MM.1S (cell line): ENCODE measurements at regions not wholly inside any gene's neighbourhood (a gene's known extent, or its start where the extent isn't known, plus 50 kb on each side); places are given as distances from the start of the nearest gene placed in this dataset.

ENCODE experiments used
- DNase-seq: peaks from one replicate; pipeline ENCODE4 v3.0.0-alpha.2; 2015
- H2AFZ ChIP-seq: fragments of 300-600 bp; sonication (generic); 2 replicates; pipeline ENCODE4 v1.6.0; 2016; ENCODE audit warnings: antibody characterized with exemption, low read length
- H3F3A ChIP-seq: fragments of 300-600 bp; sonication (generic); 2 replicates; pipeline ENCODE4 v1.6.1; 2016; ENCODE audit warnings: mild to moderate bottlenecking, antibody characterized with exemption, low read length, moderate library complexity, mixed read lengths; ENCODE audit not compliant: insufficient read depth
- H3K27ac ChIP-seq: fragments of 300-600 bp; sonication (generic); 2 replicates; pipeline ENCODE4 v1.5.1; 2016; ENCODE audit warnings: mild to moderate bottlenecking, low read length
- H3K27me3 ChIP-seq: fragments of 300-600 bp; sonication (generic); replicated peaks from 2 replicates; pipeline ENCODE4 v1.6.0; 2016; ENCODE audit warnings: low read length; ENCODE audit not compliant: insufficient read depth
- H3K36me3 ChIP-seq: fragments of 300-600 bp; sonication (generic); replicated peaks from 2 replicates; pipeline ENCODE4 v1.6.1; 2016; ENCODE audit warnings: mild to moderate bottlenecking, low read length, mixed read lengths; ENCODE audit not compliant: insufficient read depth
- H3K4me1 ChIP-seq: fragments of 300-600 bp; sonication (generic); 2 replicates; pipeline ENCODE4 v1.6.1; 2016; ENCODE audit warnings: low read length, mixed read lengths
- H3K4me2 ChIP-seq: fragments of 300-600 bp; sonication (generic); 2 replicates; pipeline ENCODE4 v1.6.0; 2016; ENCODE audit warnings: low read depth, low read length
- H3K4me3 ChIP-seq: fragments of 300-600 bp; sonication (generic); 2 replicates; pipeline ENCODE4 v1.5.1; 2016; ENCODE audit warnings: low read length, mixed read lengths
- H3K79me2 ChIP-seq: fragments of 300-600 bp; sonication (generic); 2 replicates; pipeline ENCODE4 v1.6.1; 2016; ENCODE audit warnings: mixed run types, low read length, mixed read lengths
- H3K9ac ChIP-seq: fragments of 300-600 bp; sonication (generic); 2 replicates; pipeline ENCODE4 v1.6.1; 2016; ENCODE audit warnings: low read length, mixed read lengths
- H3K9me2 ChIP-seq: fragments of 300-600 bp; sonication (generic); replicated peaks from 2 replicates; pipeline ENCODE4 v1.6.1; 2016; ENCODE audit warnings: mild to moderate bottlenecking, low read length, mixed read lengths; ENCODE audit not compliant: insufficient read depth
- H3K9me3 ChIP-seq: fragments of 300-600 bp; sonication (generic); replicated peaks from 2 replicates; pipeline ENCODE4 v1.6.1; 2016; ENCODE audit warnings: mild to moderate bottlenecking, low read length, mixed read lengths; ENCODE audit not compliant: insufficient read depth
- H4K20me1 ChIP-seq: fragments of 300-600 bp; sonication (generic); 2 replicates; pipeline ENCODE4 v1.6.1; 2016; ENCODE audit warnings: mild to moderate bottlenecking, low read length, moderate library complexity, mixed read lengths; ENCODE audit not compliant: insufficient read depth
- EZH2 ChIP-seq: fragments of 300-600 bp; sonication (generic); optimal IDR thresholded peaks from 2 replicates; pipeline ENCODE3; 2017; ENCODE audit warnings: low read depth, mild to moderate bottlenecking, antibody characterized with exemption, low read length, mixed read lengths
- EZH2phosphoT487 ChIP-seq: fragments of 300-600 bp; sonication (generic); IDR thresholded peaks from 2 replicates; pipeline ENCODE4 v1.6.1; 2018; ENCODE audit warnings: antibody characterized with exemption, low read length
- TF ChIP-seq, protein P1 (sequence below): fragments of 300-600 bp; sonication (generic); IDR thresholded peaks from 2 replicates; pipeline ENCODE4 v1.5.1; 2016; ENCODE audit warnings: antibody characterized with exemption, low read length, mixed read lengths

DNA sequence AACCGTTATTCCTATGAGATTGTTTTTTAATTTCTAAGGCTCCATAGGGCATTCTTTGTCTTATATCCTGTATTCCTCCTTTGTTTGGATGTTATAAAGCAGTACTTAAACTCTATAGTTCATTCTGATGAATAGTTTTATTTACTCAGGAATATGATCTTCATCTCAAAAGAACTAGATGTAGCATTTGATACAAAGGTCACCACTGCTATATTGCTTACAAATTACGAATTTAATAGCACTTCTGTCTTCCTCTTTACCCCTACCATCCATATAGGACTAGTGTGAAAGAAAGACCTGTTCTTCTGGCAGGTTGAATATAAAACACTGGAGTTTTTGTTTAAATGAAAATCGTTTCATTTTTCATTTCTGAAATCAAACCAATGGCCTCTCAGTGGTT, 468.1 kb upstream of the CXADR start:
- Histone ChIP-seq H3K9ac (no peak overlapping the region), H3K36me3 (no peaks in the 10 kb centered on the region), H3K9me2 (no peaks in the 10 kb centered on the region), H3K4me2 (no peak overlapping the region), H3K27me3 (no peaks in the 10 kb centered on the region), H2AFZ (no peak overlapping the region), H3K4me1 (no peaks in the 10 kb centered on the region), H3F3A (no peaks in the 10 kb centered on the region), H3K79me2 (no peaks in the 10 kb centered on the region), H4K20me1 (no peaks in the 10 kb centered on the region), H3K4me3 (no peak overlapping the region), H3K9me3 (no peaks in the 10 kb centered on the region), H3K27ac (no peak overlapping the region)
- DNase-seq: no peak
- TF ChIP-seq, protein P1, sequence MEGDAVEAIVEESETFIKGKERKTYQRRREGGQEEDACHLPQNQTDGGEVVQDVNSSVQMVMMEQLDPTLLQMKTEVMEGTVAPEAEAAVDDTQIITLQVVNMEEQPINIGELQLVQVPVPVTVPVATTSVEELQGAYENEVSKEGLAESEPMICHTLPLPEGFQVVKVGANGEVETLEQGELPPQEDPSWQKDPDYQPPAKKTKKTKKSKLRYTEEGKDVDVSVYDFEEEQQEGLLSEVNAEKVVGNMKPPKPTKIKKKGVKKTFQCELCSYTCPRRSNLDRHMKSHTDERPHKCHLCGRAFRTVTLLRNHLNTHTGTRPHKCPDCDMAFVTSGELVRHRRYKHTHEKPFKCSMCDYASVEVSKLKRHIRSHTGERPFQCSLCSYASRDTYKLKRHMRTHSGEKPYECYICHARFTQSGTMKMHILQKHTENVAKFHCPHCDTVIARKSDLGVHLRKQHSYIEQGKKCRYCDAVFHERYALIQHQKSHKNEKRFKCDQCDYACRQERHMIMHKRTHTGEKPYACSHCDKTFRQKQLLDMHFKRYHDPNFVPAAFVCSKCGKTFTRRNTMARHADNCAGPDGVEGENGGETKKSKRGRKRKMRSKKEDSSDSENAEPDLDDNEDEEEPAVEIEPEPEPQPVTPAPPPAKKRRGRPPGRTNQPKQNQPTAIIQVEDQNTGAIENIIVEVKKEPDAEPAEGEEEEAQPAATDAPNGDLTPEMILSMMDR: no peak
- no peak for TF ChIP-seq EZH2
- TF ChIP-seq EZH2phosphoT487: no peak

DNA sequence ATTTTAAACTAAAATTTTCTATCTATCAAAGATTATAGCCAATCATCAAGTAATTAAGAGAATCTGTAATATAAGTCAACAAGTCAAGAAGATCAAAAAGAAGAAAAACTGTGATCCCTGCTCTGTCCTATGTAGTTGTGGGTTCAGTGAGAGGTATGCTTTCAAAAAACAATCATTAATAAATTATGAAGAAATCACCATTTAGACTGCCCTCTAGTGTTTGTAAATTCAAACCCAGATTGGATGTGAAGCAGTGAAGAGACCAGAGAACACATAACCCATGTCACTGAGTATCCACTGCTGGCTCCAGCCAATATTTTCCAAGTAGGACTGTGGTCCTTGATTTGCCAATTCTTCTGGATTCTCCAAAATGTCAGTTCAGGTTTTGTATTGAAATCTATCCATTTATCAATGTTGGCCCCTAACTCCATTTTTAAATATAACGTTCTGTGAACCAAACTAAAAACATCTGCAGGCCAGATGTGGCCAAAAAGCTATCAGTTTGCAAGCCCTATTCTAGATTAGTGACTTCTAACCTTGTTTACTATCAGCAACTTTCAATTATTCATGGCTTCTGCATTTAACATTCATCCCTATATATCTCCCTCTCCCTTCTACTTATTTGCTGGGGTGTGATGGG, 467.5 kb upstream of the CXADR start:
- Histone ChIP-seq H3K27ac (no peak overlapping the region), H3F3A (no peaks in the 10 kb centered on the region), H3K4me2 (no peak overlapping the region), H4K20me1 (no peaks in the 10 kb centered on the region), H2AFZ (no peak overlapping the region), H3K9ac (no peak overlapping the region), H3K79me2 (no peaks in the 10 kb centered on the region), H3K36me3 (no peaks in the 10 kb centered on the region), H3K9me3 (no peaks in the 10 kb centered on the region), H3K27me3 (no peaks in the 10 kb centered on the region), H3K9me2 (no peaks in the 10 kb centered on the region), H3K4me1 (no peaks in the 10 kb centered on the region), H3K4me3 (no peak overlapping the region)
- peak; percentile 17 for DNase-seq
- TF ChIP-seq EZH2phosphoT487 (no peak), EZH2 (no peak)
- TF ChIP-seq, protein P1: peak; percentile 49

DNA sequence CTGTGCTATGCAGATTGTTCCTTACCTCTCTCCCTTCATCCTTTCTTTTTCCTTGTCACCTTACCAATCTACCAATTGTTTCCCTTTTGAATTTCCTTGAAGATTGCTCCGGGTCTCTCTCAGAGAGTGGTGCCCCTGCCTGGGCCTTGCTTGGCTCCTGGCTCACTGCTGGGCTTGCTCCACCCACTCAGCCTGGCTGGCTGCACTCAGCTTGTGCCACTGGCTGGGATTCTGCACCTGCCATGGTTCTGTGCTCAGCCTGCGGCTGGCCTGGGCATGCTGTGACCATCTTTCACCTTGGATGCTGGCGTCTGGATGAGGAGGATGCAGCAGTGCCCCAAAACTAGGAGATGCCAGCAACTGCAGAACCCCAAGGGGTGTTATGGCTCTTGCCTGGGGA, 463.9 kb upstream of the CXADR start:
- Histone ChIP-seq H3K79me2 (no peaks in the 10 kb centered on the region), H3K4me2 (no peak overlapping the region), H3F3A (no peaks in the 10 kb centered on the region), H3K4me1 (no peaks in the 10 kb centered on the region), H3K9ac (no peak overlapping the region), H4K20me1 (no peaks in the 10 kb centered on the region), H3K9me3 (no peaks in the 10 kb centered on the region), H3K4me3 (no peak overlapping the region), H3K36me3 (no peaks in the 10 kb centered on the region), H3K27ac (no peak overlapping the region), H3K9me2 (no peaks in the 10 kb centered on the region), H2AFZ (no peak overlapping the region), H3K27me3 (no peaks in the 10 kb centered on the region)
- TF ChIP-seq, protein P1: no peak
- TF ChIP-seq EZH2phosphoT487: no peak
- TF ChIP-seq EZH2: no peak
- DNase-seq: no peak
